T47D (cell line): ENCODE measurements at regions not wholly inside any gene's neighbourhood (a gene's known extent, or its start where the extent isn't known, plus 50 kb on each side); places are given as distances from the start of the nearest gene placed in this dataset.

Experiments used
- DNase-seq, 2 experiments: peaks; one replicate each; pipeline versions ENCODE4 v3.0.0 to v3.0.0-alpha.2; 2011 to 2012; ENCODE audit warnings: low read depth in 1 of 2, low spot score in 1 of 2
- JUND ChIP-seq: IDR thresholded peaks from 2 replicates; pipeline ENCODE4 v1.6.1; 2012; ENCODE audit warnings: low read depth
- in situ Hi-C: cut with HindIII; loops from 2 replicates; pipeline ENCODE4 v1.10.0; 2016; ENCODE audit warnings: low sequenced_read_pairs, low pct_unique_long_range_greater_than_20kb

GRCh38 chr15:98567951-98568350, 80.4 kb upstream of the IGF1R start:
- in situ Hi-C loops: no loop called here
- DNase-seq: no peak
- TF ChIP-seq JUND: no peak

GRCh38 chr15:98568382-98569017, 79.8 kb upstream of the IGF1R start:
- in situ Hi-C loops: no loop called here
- peak in 1 of 2 experiments; percentile 33 for DNase-seq

GRCh38 chr15:98570119-98570518, 78.2 kb upstream of the IGF1R start:
- no peak for DNase-seq
- in situ Hi-C loops: no loop called here
- TF ChIP-seq JUND: no peak

More at GRCh38 chr15:98568382-98569017, 79.8 kb upstream of the IGF1R start:
- TF ChIP-seq JUND: no peak

GRCh38 chr15:98580572-98580971, 67.8 kb upstream of the IGF1R start:
- DNase-seq: peak in 1 of 2 experiments; percentile 20
- TF ChIP-seq JUND: no peak
- in situ Hi-C loops: no loop called here

- TF ChIP-seq JUND: no peak
- DNase-seq: peak in 1 of 2 experiments; percentile 44
- in situ Hi-C loops: no loop called here
Measured at GRCh38 chr15:98581715-98582114, 66.6 kb upstream of the IGF1R start.

- DNase-seq: no peak
- in situ Hi-C loops: no loop called here
- TF ChIP-seq JUND: no peak
Measured at GRCh38 chr15:98582900-98583554, 65.3 kb upstream of the IGF1R start.

GRCh38 chr15:98583771-98584430, 64.4 kb upstream of the IGF1R start:
- no peak for TF ChIP-seq JUND
- no peak for DNase-seq
- in situ Hi-C loops: no loop called here

- no peak for TF ChIP-seq JUND
- DNase-seq: no peak
- in situ Hi-C loops: no loop called here
Measured at GRCh38 chr15:98586066-98586465, 62.3 kb upstream of the IGF1R start.

GRCh38 chr15:98592136-98592535, 56.2 kb upstream of the IGF1R start:
- DNase-seq: no peak
- no peak for TF ChIP-seq JUND
- in situ Hi-C loops: no loop called here

- TF ChIP-seq JUND: no peak
Measured at GRCh38 chr15:98596131-98596530, 52.2 kb upstream of the IGF1R start.

GRCh38 chr15:98596885-98597392, 51.4 kb upstream of the IGF1R start:
- TF ChIP-seq JUND: no peak
- no peak for DNase-seq

More at GRCh38 chr15:98596131-98596530, 52.2 kb upstream of the IGF1R start:
- DNase-seq: no peak
- in situ Hi-C loops: no loop called here

GRCh38 chr15:98597666-98598065, 50.7 kb upstream of the IGF1R start:
- TF ChIP-seq JUND: no peak
- DNase-seq: peak in 1 of 2 experiments; percentile 20
- in situ Hi-C loops: no loop called here

More at GRCh38 chr15:98596885-98597392, 51.4 kb upstream of the IGF1R start:
- in situ Hi-C loops: no loop called here
